Stimulated activated naive CD4-positive, alpha-beta T cell (primary cell): ENCODE measurements at regions not wholly inside any gene's neighbourhood (a gene's known extent, or its start where the extent isn't known, plus 50 kb on each side); places are given as distances from the start of the nearest gene placed in this dataset.

Experiments used
- DNase-seq, 6 experiments: peaks; one replicate each; lab custom pipeline; 2025; lab: John Stamatoyannopoulos, UW

DNA sequence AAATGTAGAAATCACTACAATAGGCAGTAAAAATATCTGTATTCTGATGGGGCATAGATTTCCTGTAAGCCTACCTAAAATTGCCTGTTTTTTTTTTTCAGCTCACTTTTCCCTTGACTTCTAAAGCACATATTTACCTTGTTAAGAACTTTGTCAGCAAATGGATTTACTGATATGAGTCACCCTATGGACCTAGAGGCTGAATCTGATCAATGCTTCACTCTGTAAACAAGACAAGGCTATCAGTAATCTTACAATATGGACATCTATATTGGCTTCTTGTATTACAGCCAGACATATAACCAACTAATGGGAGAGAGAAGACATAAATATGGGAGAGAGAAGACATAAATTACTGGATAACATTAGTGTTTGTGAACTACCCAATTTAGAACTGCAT, 792.7 kb upstream of the CHD1 start:
- no peak for DNase-seq

DNA sequence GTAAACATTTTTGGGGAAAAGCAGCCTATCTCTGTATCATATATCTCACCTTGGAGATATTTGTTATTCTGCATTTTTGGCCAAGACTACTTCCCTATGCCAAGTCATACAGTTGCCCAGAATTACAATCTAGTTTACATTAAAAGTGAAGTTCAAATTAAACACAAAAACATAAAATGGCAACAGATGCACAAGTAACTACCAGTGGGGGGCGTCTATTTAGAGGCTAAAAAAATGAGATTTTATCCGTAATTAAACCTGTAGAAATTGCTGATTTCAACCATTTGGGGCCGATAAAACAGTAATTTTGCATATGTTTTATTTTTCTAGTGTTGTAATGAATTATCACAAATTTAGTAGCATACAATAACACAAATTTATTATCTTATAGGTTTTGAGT, 787.1 kb upstream of the CHD1 start:
- DNase-seq = no peak

- DNase-seq = no peak
These were observed 777.4 kb upstream of the CHD1 start for GRCh38 chr5:99706160-99706559.

DNA sequence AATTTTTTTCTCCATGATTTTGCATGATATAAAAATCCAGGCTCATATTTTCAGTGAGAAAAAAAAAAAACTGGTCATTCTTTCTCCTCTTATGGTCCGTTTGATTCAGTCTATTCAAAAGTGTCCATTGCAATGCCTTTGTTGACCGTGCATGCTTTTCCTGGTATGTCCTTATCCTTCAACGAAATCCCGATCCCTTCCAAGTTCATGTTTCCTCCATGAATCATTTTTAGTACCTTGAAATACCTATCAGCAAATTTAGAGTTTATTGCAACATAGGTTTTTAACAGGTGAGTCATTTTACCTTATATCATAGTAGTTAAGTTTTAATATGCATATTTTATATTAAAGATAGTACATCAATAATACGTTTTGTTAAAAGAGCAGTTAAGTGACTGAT, 773.8 kb upstream of the CHD1 start:
- DNase-seq = no peak

DNA sequence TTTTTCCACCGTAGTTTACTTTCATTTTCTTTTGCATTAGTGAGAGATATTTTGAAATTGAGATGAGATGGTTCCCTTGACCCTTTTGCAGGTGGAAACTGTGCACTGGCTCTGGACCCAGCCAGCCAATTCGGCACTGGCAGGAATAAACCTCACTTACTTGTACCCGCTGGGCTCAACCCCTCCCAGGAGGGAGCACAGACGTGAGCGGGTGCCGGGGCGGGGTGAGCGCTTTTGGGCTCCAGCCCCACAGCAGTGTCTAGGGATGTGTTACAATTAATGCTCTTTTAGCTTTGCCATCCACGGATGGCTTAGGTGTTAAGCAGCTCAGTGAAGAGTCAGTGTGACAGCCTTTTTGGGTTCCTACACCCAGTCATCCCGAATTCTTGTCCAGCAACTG, 766.1 kb upstream of the CHD1 start:
- no peak for DNase-seq

DNA sequence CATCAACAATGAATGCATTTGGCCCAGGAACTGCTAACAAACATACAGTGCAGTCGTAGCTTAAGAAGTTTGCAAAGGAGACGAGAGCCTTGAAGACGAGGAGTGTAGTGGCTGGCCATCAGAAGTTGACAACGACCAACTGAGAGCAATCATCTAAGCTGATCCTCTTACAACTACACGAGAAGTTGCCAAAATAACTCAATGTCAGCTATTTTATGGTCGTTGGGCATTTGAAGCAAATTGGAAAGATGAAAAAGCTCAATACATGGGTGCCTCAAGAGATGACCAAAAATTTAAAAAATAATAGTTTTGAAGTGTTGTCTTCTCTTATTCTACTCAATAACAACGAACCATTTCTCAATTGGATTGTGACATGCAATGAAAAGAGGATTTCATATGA, 757.7 kb upstream of the CHD1 start:
- no peak for DNase-seq

GRCh38 chr5:99675974-99676373, 747.2 kb upstream of the CHD1 start:
- no peak for DNase-seq

GRCh38 chr5:99674101-99674500, 745.3 kb upstream of the CHD1 start:
- DNase-seq = no peak

- DNase-seq = no peak
These were observed 736.2 kb upstream of the CHD1 start for GRCh38 chr5:99664972-99665371.

DNA sequence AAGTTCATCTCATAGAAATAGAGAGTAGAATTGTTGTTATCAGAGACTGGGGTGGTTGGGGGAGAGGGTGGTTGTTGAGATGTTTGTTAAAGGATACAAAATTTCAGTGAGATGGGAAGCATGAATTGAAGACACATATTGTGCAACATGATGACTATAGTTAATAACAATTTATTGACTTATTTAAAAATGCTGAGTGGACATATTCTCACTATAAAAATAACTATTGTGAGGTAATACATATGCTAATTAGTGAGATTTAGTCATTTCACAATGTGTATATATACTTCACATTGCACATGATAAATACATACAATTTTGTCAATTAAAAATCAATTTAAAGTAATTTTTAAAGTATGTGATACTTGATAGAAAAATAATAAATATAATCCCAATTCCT, 722.5 kb upstream of the CHD1 start:
- DNase-seq = no peak

GRCh38 chr5:99646011-99646647, 717.3 kb upstream of the CHD1 start:
- no peak for DNase-seq

DNA sequence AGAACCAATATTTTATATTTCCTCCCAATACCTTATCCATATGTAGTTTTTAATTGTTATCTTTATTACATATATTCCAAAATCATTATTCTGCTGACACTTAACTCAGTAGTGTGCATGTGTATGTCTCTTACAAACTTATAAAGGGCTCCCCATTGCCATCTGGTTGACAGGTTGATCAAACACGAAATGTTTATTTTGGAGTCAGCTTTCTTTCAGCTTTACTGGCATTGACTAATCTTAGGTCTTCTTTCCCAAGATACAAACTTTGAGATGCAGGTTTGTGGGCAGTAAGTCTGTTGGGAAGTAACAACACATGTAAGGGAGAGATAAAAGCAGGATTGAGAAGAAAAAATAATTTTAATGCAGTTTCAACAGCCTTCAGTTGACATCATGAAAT, 716.0 kb upstream of the CHD1 start:
- no peak for DNase-seq

DNA sequence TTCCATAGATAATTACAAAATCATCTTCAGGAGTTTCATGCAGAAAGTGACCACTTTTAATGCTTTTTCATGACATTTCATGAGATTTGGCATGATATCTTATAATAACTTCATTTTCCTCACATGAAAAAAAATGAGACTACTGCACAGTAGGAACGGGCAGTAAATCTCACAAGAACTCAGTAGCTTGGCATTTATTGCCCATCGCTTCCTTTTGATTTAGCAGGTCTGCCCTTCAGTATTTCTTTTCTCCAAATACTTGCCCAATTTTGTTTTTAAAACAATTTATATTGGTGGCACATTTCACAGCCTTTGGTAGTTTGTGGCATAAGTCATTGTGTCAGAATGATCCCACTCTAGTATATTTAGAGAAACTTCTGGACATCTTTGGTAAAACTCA, 711.8 kb upstream of the CHD1 start:
- DNase-seq = no peak

DNA sequence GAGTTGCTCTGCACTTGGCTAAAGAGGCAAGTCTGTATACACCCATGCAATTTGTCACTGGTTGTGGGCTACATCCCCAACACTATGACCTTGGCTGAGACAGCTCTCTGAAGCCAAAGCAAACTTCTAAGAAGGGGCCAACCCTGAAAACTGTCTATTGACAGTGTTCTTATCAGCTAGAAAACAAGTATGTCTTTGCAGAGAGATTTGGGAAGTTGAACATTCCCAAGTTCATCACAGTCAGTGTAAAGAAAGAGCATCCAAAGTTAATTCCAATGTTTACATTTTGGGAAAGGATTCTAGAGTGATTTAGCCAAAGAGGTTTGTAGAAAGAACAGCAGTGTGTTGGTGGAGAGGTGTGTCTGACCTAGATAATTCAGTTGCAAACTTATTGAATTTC, 711.1 kb upstream of the CHD1 start:
- DNase-seq = no peak

GRCh38 chr5:99636663-99637062, 707.9 kb upstream of the CHD1 start:
- DNase-seq = no peak

DNA sequence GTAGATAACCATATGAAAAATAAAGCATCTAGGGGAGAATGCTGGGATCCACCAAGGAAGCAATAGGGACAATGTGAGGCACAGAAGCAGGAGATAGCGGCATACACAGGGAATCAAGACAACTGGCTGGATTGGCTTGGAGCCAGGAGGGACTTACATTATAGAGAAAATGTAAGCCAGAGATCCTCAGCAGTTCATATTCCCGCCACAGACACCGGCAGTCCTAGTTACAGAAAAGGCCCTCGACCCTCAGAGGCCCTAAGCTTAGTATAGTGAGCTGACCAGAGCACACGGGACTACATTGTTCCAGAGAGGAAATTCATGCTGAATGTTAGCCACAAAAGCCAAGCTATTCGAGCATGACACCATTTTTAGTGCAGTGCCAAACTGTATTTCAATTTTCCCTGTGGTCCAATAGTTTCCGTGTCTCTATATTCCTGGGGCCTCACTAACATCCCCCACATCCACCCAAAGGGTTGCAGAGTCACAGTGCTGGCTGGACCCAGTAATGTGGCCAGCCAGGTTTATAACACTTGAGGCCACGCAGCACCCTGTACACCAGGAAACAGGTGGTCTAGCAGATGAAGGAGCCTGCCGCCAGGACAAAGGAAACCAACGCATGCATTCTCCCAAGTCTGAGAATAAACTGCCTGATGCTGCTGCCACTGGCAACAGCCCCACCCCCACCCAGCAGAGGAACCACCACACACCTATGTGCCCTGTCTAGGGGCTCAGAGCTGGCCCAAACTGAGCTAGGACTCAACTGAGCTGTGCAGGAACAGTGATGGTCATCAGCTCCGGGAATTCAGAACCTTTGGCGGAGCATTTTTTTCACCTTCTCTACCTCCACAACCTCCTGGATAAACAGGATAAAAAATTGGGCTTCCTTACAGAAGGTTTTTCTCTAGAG, 693.2 kb upstream of the CHD1 start:
- DNase-seq = no peak

DNA sequence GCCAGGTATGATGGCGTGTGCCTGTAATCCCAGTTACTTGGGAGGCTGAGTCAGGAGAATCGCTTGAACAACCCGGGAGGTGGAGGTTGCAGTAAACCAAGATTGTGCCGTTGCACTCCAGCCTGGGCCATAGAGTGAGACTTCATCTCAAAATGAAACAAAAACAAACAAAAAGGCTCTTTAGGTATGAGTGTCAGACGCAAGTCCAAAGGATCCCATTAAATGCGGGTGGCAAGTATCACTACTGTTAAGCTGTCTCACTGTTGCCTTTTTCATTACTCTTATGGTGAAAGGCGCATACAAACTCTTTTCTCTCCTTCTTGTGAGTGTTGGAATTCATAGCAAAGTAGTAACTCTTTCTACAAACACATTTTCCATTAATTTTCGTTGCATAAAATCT, 688.5 kb upstream of the CHD1 start:
- DNase-seq = no peak

- no peak for DNase-seq
These were observed 686.1 kb upstream of the CHD1 start for GRCh38 chr5:99614888-99615287.

- DNase-seq = no peak
These were observed 678.3 kb upstream of the CHD1 start for GRCh38 chr5:99607124-99607523.

DNA sequence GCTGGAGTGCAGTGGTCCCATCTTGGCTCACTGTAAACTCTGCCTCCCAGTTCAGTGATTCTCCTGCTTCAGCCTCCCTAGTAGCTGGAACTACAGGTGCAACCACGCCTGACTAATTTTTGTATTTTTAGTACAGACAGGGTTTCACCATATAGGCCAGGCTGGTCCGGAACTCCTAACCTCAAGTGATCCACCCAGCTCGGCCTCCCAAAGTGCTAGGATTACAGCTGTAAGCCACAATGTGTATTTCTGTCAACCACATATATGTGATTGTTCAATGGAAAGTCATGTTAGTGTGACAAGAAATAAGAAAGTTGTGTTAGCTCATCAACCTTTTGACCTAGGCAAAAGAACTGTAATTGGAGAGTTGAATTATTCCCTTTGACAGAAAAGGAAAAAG, 677.1 kb upstream of the CHD1 start:
- no peak for DNase-seq

GRCh38 chr5:99600952-99601351, 672.1 kb upstream of the CHD1 start:
- DNase-seq = no peak

GRCh38 chr5:99590806-99591205, 662.0 kb upstream of the CHD1 start:
- DNase-seq = no peak

GRCh38 chr5:99589424-99589823, 660.6 kb upstream of the CHD1 start:
- DNase-seq = no peak

DNA sequence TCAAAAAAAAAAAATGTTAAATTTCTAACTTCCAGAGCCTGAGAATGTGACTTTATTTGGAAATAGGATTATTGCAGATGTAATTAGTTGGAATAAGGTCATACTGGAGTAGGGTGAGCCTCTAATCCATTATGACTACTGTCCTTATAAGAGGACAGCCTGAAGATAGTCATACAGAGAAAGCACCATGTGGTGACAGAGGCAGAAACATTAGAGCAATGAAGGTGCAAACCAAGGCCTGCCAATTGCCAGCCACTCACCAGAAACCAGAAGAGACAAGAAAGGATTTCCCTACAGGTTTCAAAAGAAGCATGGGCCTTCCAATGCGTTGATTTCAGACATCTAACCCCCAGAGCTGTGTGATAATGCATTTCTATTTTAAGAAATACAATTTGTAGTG, 659.2 kb upstream of the CHD1 start:
- no peak for DNase-seq
